Spleen (tissue), 11 donors: ENCODE measurements at regions not wholly inside any gene's neighbourhood (a gene's known extent, or its start where the extent isn't known, plus 50 kb on each side); places are given as distances from the start of the nearest gene placed in this dataset.
"Not testable (repeated sequence)": the region's sequence is repeated elsewhere in the genome, so short reads cannot be mapped to it uniquely, and the experiment has no call there.

ENCODE experiments used
- DNase-seq: peaks from one replicate; pipeline ENCODE4 v3.0.0-alpha.2; 2020
- H3K27ac ChIP-seq, 8 donors: fragments of 200-600 bp; sonication (generic) in 7 of 8; 1 replicate in 4 of 8; 2 replicates in 4 of 8; pipeline versions ENCODE4 v1.5.0 to v1.8.0; 2016 to 2021; ENCODE audit warnings: inconsistent platforms in 4 of 8, mild to moderate bottlenecking in 4 of 8, moderate library complexity in 1 of 8
- H3K27me3 ChIP-seq, 7 donors: fragments of 200-600 bp; sonication (generic) in 6 of 7; replicated peaks in 1 of 7; 1 replicate in 4 of 7; 2 replicates in 3 of 7; pipeline versions ENCODE4 v1.5.0 to v1.8.0; 2016 to 2021; ENCODE audit warnings: inconsistent platforms in 3 of 7, mild to moderate bottlenecking in 1 of 7
- H3K36me3 ChIP-seq, 6 donors: fragments of 200-600 bp; sonication (generic) in 5 of 6; 1 replicate in 4 of 6; 2 replicates in 2 of 6; pipeline versions ENCODE4 v1.5.0 to v1.8.0; 2016 to 2021; ENCODE audit warnings: inconsistent platforms in 2 of 6
- H3K4me1 ChIP-seq, 6 donors: fragments of 200-600 bp; sonication (generic) in 5 of 6; 1 replicate in 3 of 6; 2 replicates in 3 of 6; pipeline versions ENCODE4 v1.5.0 to v1.8.0; 2016 to 2021; ENCODE audit warnings: inconsistent platforms in 3 of 6
- H3K4me3 ChIP-seq, 8 donors: fragments of 200-600 bp; sonication (generic) in 7 of 8; 1 replicate in 4 of 8; 2 replicates in 4 of 8; pipeline versions ENCODE4 v1.5.0 to v1.8.0; 2016 to 2021; ENCODE audit warnings: inconsistent platforms in 4 of 8, mild to moderate bottlenecking in 4 of 8, moderate library complexity in 2 of 8
- H3K9me3 ChIP-seq, 8 donors: fragments of 200-600 bp; sonication (generic) in 7 of 8; 1 replicate in 4 of 8; 2 replicates in 4 of 8; pipeline versions ENCODE4 v1.5.0 to v1.8.0; 2016 to 2021; ENCODE audit warnings: inconsistent platforms in 4 of 8
- CTCF ChIP-seq, 11 experiments: fragments of 200-600 bp in 7 of 11; fragments of 450-650 bp in 4 of 11; sonication (generic) in 4 of 11; IDR thresholded peaks in 8 of 11; conservative IDR thresholded peaks in 3 of 11; 1 replicate in 7 of 11; 2 replicates in 4 of 11; pipeline versions ENCODE4 v1.4.0 to v1.8.0; 2016 to 2021; ENCODE audit warnings: antibody characterized with exemption in 11 of 11, inconsistent platforms in 4 of 11, mild to moderate bottlenecking in 1 of 11
- POLR2A ChIP-seq, 3 donors: fragments of 450-650 bp; IDR thresholded peaks; one replicate each; pipeline ENCODE4 v1.5.1; 2017; ENCODE audit warnings: antibody characterized with exemption in 3 of 3, mild to moderate bottlenecking in 1 of 3
- POLR2AphosphoS5 ChIP-seq, 3 donors: sonication (generic); formaldehyde crosslinking; IDR thresholded peaks; one replicate each; pipeline ENCODE4 v1.5.1; 2017; ENCODE audit warnings: antibody characterized with exemption in 3 of 3
- WGBS, 5 donors: extraction: QIAGEN DNeasy Blood & Tissue Kit in 3 of 5; methylation state at CpG; one replicate each; pipeline versions ENCODE4 v1.1.5 to v1.1.7; 2013 to 2018; 5-methylcytosine and 5-hydroxymethylcytosine counted together
- intact Hi-C: fragments of 100-400 bp; cut with DNase I; formaldehyde crosslinking; loops from one replicate; pipeline ENCODE4 v1.15.0; 2023; ENCODE audit warnings: low total_unique reads
- donor health status: healthy with polysubstance abuse.
- donor health status: DM: no; HTN: no; CAD: no; lungs with moderate emphysema.
- donor health status: DM: no; HTN: no; CAD: no.
- donor health status: Bipolar disorder and iron deficiency.
- donor health status: healthy.
- donor health status: DM: no; HTN: no; CAD: no.
- donor health status: DM: yes; HTN: yes; CAD: no.

- Histone ChIP-seq H3K27me3 (no peaks in the 10 kb centered on the region), H3K36me3 (no peaks in the 10 kb centered on the region), H3K9me3 (no peaks in the 10 kb centered on the region), H3K4me3 (no peak overlapping the region), H3K4me1 (peaks cover 0 to 4% (median 0%) of the 10 kb centered on the region in 6 donors), H3K27ac (no peak overlapping the region)
- WGBS, 5 donors, result 83 to 89% (median 85%) methylated on average over 2 of the region's 2 CpGs
- DNase-seq, result no peak
- no peak for TF ChIP-seq POLR2A (IDR thresholded peaks at IDR 0.05)
- no peak for TF ChIP-seq POLR2AphosphoS5 (IDR thresholded peaks at IDR 0.05)
- no peak for TF ChIP-seq CTCF (IDR thresholded peaks at IDR 0.05 in 8 of 11, conservative IDR thresholded peaks at IDR 0.05 in 3 of 11)
- intact Hi-C loops, result no loop called here
These were observed 535.0 kb downstream of the RFPL4B start for GRCh38 chr6:112881828-112882780.

GRCh38 chr6:112883095-112883494, 536.0 kb downstream of the RFPL4B start:
- WGBS, 5 donors, result 80 to 97% (median 90%) methylated on average over 3 of the region's 3 CpGs
- no peak overlapping the region for H3K27ac ChIP-seq
- H3K27me3 ChIP-seq, result no peaks in the 10 kb centered on the region
- DNase-seq, result no peak
- H3K36me3 ChIP-seq, result no peaks in the 10 kb centered on the region
- TF ChIP-seq POLR2A (IDR thresholded peaks at IDR 0.05), result no peak
- no peak for TF ChIP-seq CTCF (IDR thresholded peaks at IDR 0.05 in 8 of 11, conservative IDR thresholded peaks at IDR 0.05 in 3 of 11)
- no peak for TF ChIP-seq POLR2AphosphoS5 (IDR thresholded peaks at IDR 0.05)
- H3K4me3 ChIP-seq, result no peak overlapping the region
- intact Hi-C loops, result no loop called here
- H3K9me3 ChIP-seq, result no peaks in the 10 kb centered on the region
- H3K4me1 ChIP-seq, result no peaks in the 10 kb centered on the region

- intact Hi-C loops, result no loop called here
- WGBS, 5 donors, result 74 to 88% (median 81%) methylated on average over 2 of the region's 2 CpGs
- H3K27me3 ChIP-seq, result no peaks in the 10 kb centered on the region
- no peak overlapping the region for H3K27ac ChIP-seq
- no peak overlapping the region for H3K4me3 ChIP-seq
- DNase-seq, result no peak
- no peak for TF ChIP-seq POLR2A (IDR thresholded peaks at IDR 0.05)
- no peak for TF ChIP-seq POLR2AphosphoS5 (IDR thresholded peaks at IDR 0.05)
- TF ChIP-seq CTCF (IDR thresholded peaks at IDR 0.05 in 8 of 11, conservative IDR thresholded peaks at IDR 0.05 in 3 of 11), result no peak
- no peaks in the 10 kb centered on the region for H3K36me3 ChIP-seq
- no peaks in the 10 kb centered on the region for H3K9me3 ChIP-seq
- no peaks in the 10 kb centered on the region for H3K4me1 ChIP-seq
These were observed 539.3 kb downstream of the RFPL4B start for GRCh38 chr6:112886415-112886814.

- DNase-seq, H3K27ac ChIP-seq, H3K36me3 ChIP-seq, intact Hi-C loops, H3K9me3 ChIP-seq, H3K4me3 ChIP-seq, H3K4me1 ChIP-seq, H3K27me3 ChIP-seq: not testable (repeated sequence)
- 82 to 93% (median 87%) methylated on average over 4 of the region's 4 CpGs for WGBS, 5 donors
These were observed 540.3 kb downstream of the RFPL4B start for GRCh38 chr6:112887424-112887823.
